KOPT-K1 (cell line): ENCODE measurements at regions not wholly inside any gene's neighbourhood (a gene's known extent, or its start where the extent isn't known, plus 50 kb on each side); places are given as distances from the start of the nearest gene placed in this dataset.

Source experiments
- H3K27ac ChIP-seq: fragments of 200-600 bp; sonication (generic); 2 replicates; pipeline ENCODE4 v1.5.1; 2016; ENCODE audit warnings: antibody characterized with exemption, mild to moderate bottlenecking, low read depth, low read length; ENCODE audit not compliant: poor library complexity, severe bottlenecking
- H3K36me3 ChIP-seq: fragments of 200-600 bp; sonication (generic); 2 replicates; pipeline ENCODE4 v1.5.1; 2017; ENCODE audit warnings: antibody characterized with exemption, mild to moderate bottlenecking, low read length, moderate library complexity; ENCODE audit not compliant: insufficient read depth
- H3K9me3 ChIP-seq: fragments of 200-600 bp; sonication (generic); 2 replicates; pipeline ENCODE4 v1.5.1; 2017; ENCODE audit warnings: antibody characterized with exemption, low read length, mild to moderate bottlenecking; ENCODE audit not compliant: insufficient read depth, poor library complexity, severe bottlenecking

DNA sequence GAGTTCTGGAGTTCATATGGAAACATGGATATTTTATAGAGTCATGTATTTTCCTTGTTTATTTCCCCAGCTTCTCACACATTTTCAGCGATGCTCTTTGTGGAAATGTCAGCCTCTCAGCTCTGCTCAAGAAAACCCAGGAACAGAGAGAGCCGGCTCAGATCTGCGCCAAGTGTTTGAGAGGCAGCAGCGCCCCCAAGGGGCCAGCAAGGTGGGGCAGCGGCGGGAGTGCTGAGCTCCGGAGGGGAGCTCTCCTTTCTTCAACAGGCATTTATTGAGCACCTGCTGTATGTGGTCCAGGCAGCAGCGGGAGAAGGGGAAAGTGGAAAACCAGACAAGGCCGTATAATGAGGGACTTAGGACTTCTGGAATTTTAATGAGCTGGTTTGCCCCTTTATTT, 421.1 kb upstream of the C16orf82 start:
- Histone ChIP-seq H3K36me3 (no peaks in the 10 kb centered on the region), H3K9me3 (no peaks in the 10 kb centered on the region), H3K27ac (peak overlapping the region; percentile 52)

DNA sequence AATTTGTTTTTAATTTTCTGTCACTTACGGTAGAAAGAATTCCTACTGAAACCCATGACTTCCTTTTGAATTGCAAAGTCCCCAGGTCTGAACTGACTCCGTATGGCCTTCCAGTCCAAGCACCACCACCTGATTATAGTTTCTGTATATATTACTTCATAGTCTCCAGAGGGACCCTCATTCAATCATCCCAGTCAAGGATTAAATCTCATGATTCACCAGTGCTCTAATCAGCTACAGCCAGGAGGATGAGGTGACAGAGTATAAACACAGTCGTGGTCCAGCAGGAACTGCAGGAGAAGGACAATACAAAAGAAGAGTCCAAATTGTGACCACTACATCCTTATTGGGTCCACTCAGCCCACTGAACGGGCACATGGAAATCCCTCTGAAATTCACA, 418.9 kb upstream of the C16orf82 start:
- Histone ChIP-seq H3K9me3 (no peaks in the 10 kb centered on the region), H3K27ac (no peak overlapping the region), H3K36me3 (no peaks in the 10 kb centered on the region)

GRCh38 chr16:26648851-26649250, 417.9 kb upstream of the C16orf82 start:
- H3K9me3 ChIP-seq = no peaks in the 10 kb centered on the region
- H3K27ac ChIP-seq = no peak overlapping the region
- no peaks in the 10 kb centered on the region for H3K36me3 ChIP-seq

- Histone ChIP-seq H3K9me3 (no peaks in the 10 kb centered on the region), H3K36me3 (no peaks in the 10 kb centered on the region), H3K27ac (no peak overlapping the region)
Observed at GRCh38 chr16:26649381-26650045, 417.2 kb upstream of the C16orf82 start.

GRCh38 chr16:26651464-26651863, 415.3 kb upstream of the C16orf82 start:
- no peaks in the 10 kb centered on the region for H3K36me3 ChIP-seq
- H3K27ac ChIP-seq = no peak overlapping the region
- peaks cover 4% of the 10 kb centered on the region for H3K9me3 ChIP-seq

DNA sequence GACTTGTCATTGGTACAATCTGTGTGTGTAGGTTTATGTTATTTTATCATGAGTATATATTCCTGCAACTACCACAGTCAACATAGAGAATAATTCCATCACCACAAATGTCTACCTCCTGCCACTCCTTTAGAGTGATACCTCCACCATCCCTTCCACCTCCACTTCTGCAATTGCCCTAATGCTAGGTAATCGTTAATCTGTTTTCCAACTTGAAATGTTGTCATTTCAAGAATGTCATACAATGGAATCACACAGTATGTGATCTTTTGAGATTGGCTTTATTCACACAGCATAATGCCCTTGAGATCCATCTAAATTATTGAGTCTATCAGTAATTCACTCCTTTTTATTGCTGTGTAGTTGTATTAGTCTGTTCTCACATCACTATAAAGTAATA, 414.8 kb upstream of the C16orf82 start:
- Histone ChIP-seq H3K27ac (no peak overlapping the region), H3K36me3 (no peaks in the 10 kb centered on the region), H3K9me3 (peaks cover 6% of the 10 kb centered on the region)

DNA sequence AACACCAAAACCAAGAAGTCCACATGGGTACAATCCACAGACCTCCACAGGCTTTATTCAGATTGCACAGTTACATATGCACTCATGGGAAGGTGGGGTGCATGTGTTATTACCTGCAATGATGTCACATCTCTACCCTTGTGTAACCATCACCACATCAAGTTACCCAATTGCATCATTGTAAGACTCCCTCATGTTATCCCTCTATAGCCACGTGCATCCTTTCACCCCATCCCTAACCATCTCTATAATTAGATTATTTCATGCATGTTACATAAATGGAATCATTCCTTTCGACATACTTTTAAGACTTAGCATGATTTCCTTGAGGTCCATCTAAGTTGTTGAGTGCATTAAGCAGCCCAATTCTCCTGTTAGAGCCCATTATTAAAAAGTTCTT, 408.2 kb upstream of the C16orf82 start:
- no peak overlapping the region for H3K27ac ChIP-seq
- H3K9me3 ChIP-seq = peaks cover 6% of the 10 kb centered on the region
- no peaks in the 10 kb centered on the region for H3K36me3 ChIP-seq

DNA sequence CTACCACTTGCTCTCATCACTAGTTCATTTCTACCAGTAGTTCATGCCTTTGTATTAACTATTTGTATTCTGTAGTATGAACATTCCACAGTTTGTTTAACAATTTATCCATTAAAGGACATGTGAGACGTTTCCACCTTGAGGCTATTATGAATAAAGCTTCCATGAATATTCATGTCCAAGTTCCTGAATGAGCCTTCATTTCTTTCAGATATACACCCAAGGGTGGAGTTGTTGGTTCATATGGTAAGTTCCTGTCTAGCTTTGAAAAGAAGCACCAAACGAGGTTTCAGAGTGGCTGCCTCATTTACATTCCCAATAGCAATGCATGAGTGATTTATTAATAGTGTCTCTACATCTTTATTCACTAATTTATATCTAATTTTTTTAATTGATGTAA, 407.8 kb upstream of the C16orf82 start:
- no peaks in the 10 kb centered on the region for H3K36me3 ChIP-seq
- peaks cover 6% of the 10 kb centered on the region for H3K9me3 ChIP-seq
- H3K27ac ChIP-seq = no peak overlapping the region

- no peaks in the 10 kb centered on the region for H3K36me3 ChIP-seq
- no peak overlapping the region for H3K27ac ChIP-seq
Observed at GRCh38 chr16:26664086-26664485, 402.6 kb upstream of the C16orf82 start.

GRCh38 chr16:26665166-26665939, 401.4 kb upstream of the C16orf82 start:
- Histone ChIP-seq H3K9me3 (no peaks in the 10 kb centered on the region), H3K27ac (no peak overlapping the region), H3K36me3 (no peaks in the 10 kb centered on the region)

More at GRCh38 chr16:26664086-26664485, 402.6 kb upstream of the C16orf82 start:
- no peaks in the 10 kb centered on the region for H3K9me3 ChIP-seq

- Histone ChIP-seq H3K27ac (no peak overlapping the region), H3K9me3 (no peaks in the 10 kb centered on the region), H3K36me3 (no peaks in the 10 kb centered on the region)
Observed at GRCh38 chr16:26666486-26666885, 400.2 kb upstream of the C16orf82 start.

GRCh38 chr16:26667307-26667706, 399.4 kb upstream of the C16orf82 start:
- no peak overlapping the region for H3K27ac ChIP-seq
- no peaks in the 10 kb centered on the region for H3K36me3 ChIP-seq
- H3K9me3 ChIP-seq = no peaks in the 10 kb centered on the region

- no peaks in the 10 kb centered on the region for H3K36me3 ChIP-seq
- H3K27ac ChIP-seq = no peak overlapping the region
- H3K9me3 ChIP-seq = no peaks in the 10 kb centered on the region
Observed at GRCh38 chr16:26668026-26668425, 398.7 kb upstream of the C16orf82 start.

DNA sequence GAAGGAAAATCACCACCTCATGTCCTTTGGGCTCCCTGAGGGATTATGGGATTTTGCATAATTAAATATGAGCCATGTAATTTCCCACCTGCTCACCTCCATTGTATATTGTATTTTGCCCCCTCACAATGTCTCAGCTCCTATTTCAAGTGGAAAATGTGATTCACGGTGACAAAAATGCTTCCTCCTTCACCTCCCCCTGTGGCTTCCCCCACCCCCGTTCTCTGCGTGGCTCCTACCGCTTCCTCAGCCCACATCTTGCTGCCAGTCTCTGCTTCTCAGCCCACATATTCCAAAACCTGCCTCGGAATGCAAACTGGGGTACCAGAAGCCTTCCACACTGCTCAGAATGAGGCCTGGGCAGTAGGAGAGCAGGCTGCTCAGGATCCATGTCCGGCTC, 394.5 kb upstream of the C16orf82 start:
- Histone ChIP-seq H3K36me3 (no peaks in the 10 kb centered on the region), H3K27ac (no peak overlapping the region), H3K9me3 (no peaks in the 10 kb centered on the region)

DNA sequence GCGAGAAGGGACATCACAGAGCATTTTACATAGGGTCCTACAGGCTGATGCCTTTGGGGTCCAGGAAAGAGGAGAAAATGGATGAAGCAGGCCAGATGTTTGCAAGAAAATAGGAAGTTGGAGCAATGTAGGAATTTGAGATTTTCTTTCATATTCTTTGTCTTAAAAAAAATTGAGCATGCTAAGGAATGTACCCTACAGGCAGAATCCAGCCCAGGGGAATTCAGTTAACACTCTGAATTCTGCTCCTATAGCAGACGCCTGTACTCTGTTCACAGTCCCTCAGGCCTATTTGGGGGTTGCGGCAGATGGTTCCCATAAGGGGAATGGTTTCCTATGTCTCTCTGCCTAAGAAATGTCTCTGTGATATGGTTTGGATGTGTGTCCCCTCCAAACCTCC, 393.7 kb upstream of the C16orf82 start:
- Histone ChIP-seq H3K36me3 (no peaks in the 10 kb centered on the region), H3K9me3 (no peaks in the 10 kb centered on the region), H3K27ac (no peak overlapping the region)

DNA sequence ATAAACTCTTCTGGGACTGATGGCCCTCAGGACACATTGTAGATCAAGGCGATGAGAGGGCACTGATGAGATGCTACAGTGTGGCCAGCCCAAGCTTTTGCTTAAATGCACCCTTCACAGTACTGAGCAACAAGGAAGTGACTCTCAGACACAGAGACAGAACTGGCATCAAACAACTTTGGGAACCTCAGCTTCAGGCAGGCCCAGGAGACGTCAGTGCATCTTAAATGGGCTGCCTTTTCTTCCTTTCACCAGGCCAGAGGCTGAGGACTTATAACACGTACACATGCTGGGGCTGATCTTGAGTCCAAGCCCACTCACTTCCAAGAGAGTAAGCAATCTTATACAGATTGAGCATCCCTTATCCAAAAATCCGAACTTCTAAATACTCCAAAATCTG, 386.1 kb upstream of the C16orf82 start:
- Histone ChIP-seq H3K27ac (no peak overlapping the region), H3K9me3 (no peaks in the 10 kb centered on the region), H3K36me3 (no peaks in the 10 kb centered on the region)
